HCT116 (cell line): ENCODE measurements at regions not wholly inside any gene's neighbourhood (a gene's known extent, or its start where the extent isn't known, plus 50 kb on each side); places are given as distances from the start of the nearest gene placed in this dataset.

Experiments used
- ATAC-seq: fragments of 200-7000 bp; cut with Tn5 transposase; 2 replicates; pipeline ENCODE4 v1.9.1; 2020; ENCODE audit warnings: mild to moderate bottlenecking, moderate library complexity
- BruUV-seq: library from RNA; stranded (reverse); fragments of 400-500 nt; replicated peaks from 2 replicates; lab custom pipeline; 2021; lab: Mats Ljungman, UMichigan
- CTCF ChIA-PET: fragments of 300-600 bp; sonication (Branson Sonifier 250); formaldehyde crosslinking; loops from one replicate; lab custom pipeline; 2021; ENCODE audit warnings: antibody characterized with exemption; lab: Charles Lee
- POLR2A ChIA-PET: fragments of 300-600, 350-600 bp; sonication (Branson Sonifier 250); formaldehyde crosslinking; loops from one replicate; lab custom pipeline; 2021; ENCODE audit warnings: antibody characterized with exemption; lab: Charles Lee
- RAD21 ChIA-PET, 2 experiments: fragments of 300-600 bp; sonication (Branson Sonifier 250); formaldehyde crosslinking; loops; one replicate each; lab custom pipeline; 2023; ENCODE audit warnings: low total read pairs in 2 of 2; ENCODE audit not compliant: uncharacterized antibody in 2 of 2, unreplicated experiment in 2 of 2, low non-redundant PET in 1 of 2; lab: Charles Lee
- DNase-seq: peaks from one replicate; pipeline ENCODE4 v3.0.0-alpha.2; 2010; ENCODE audit warnings: low read depth, low spot score
- H2AFZ ChIP-seq: fragments of 200-600 bp; shearing (Covaris generic), sonication (generic); 2 replicates; pipeline ENCODE4 v1.6.1; 2017; ENCODE audit warnings: low read depth, mixed run types, mixed read lengths, antibody characterized with exemption, low read length; ENCODE audit not compliant: poor library complexity, severe bottlenecking
- H3K27ac ChIP-seq: 2 replicates; pipeline ENCODE4 v1.5.1; 2012; ENCODE audit warnings: low read depth, low read length
- H3K27me3 ChIP-seq: fragments of 200-600 bp; sonication (generic); 2 replicates; pipeline ENCODE4 v1.6.1; 2016; ENCODE audit warnings: mixed run types, low read length, mixed read lengths; ENCODE audit not compliant: insufficient read depth
- H3K36me3 ChIP-seq, 2 experiments: fragments of 200-500 bp in 1 of 2; fragments of 200-600 bp in 1 of 2; sonication (Bioruptor generic) in 1 of 2; sonication (generic) in 1 of 2; 2 replicates each; pipeline versions ENCODE4 v1.5.1 to v1.6.1; 2014 to 2016; ENCODE audit warnings: low read length in 2 of 2, inconsistent platforms in 1 of 2, mixed read lengths in 1 of 2, mixed run types in 1 of 2; ENCODE audit not compliant: insufficient read depth in 2 of 2, control insufficient read depth in 1 of 2
- H3K4me1 ChIP-seq, 2 experiments: fragments of 200-600 bp in 1 of 2; sonication (generic) in 1 of 2; 2 replicates each; pipeline versions ENCODE4 v1.5.1 to v1.6.1; 2012 to 2017; ENCODE audit warnings: low read length in 2 of 2, inconsistent platforms in 1 of 2, mild to moderate bottlenecking in 1 of 2, mixed read lengths in 1 of 2, mixed run types in 1 of 2, moderate library complexity in 1 of 2; ENCODE audit not compliant: insufficient read depth in 2 of 2, control insufficient read depth in 1 of 2
- H3K4me2 ChIP-seq: fragments of 200-600 bp; sonication (generic); 2 replicates; pipeline ENCODE4 v1.6.1; 2017; ENCODE audit warnings: mixed run types, low read length, mixed read lengths
- H3K4me3 ChIP-seq, 2 experiments: fragments of 200-600 bp in 1 of 2; sonication (generic) in 1 of 2; replicated peaks in 1 of 2; 2 replicates each; pipeline ENCODE4 v1.5.1; 2011 to 2016; ENCODE audit warnings: low read length in 2 of 2, control low read depth in 1 of 2, low read depth in 1 of 2, mild to moderate bottlenecking in 1 of 2, mixed read lengths in 1 of 2, mixed run types in 1 of 2
- H3K79me2 ChIP-seq: fragments of 200-600 bp; sonication (generic); 2 replicates; pipeline ENCODE4 v1.6.1; 2017; ENCODE audit warnings: mild to moderate bottlenecking, mixed run types, low read length, moderate library complexity, mixed read lengths; ENCODE audit not compliant: insufficient read depth
- H3K9ac ChIP-seq: fragments of 200-600 bp; sonication (generic); 2 replicates; pipeline ENCODE4 v1.6.1; 2016; ENCODE audit warnings: low read length, mixed read lengths
- H3K9me2 ChIP-seq: fragments of 200-600 bp; sonication (generic), shearing (Covaris generic); 2 replicates; pipeline ENCODE4 v1.6.1; 2017; ENCODE audit warnings: mixed run types, mild to moderate bottlenecking, moderate library complexity; ENCODE audit not compliant: insufficient read depth
- H3K9me3 ChIP-seq, 2 experiments: fragments of 200-500 bp in 1 of 2; fragments of 200-600 bp in 1 of 2; sonication (Bioruptor generic) in 1 of 2; sonication (generic) in 1 of 2; 2 replicates each; pipeline ENCODE4 v1.6.1; 2014 to 2017; ENCODE audit warnings: low read length in 2 of 2, mixed read lengths in 2 of 2, inconsistent platforms in 1 of 2, low read depth in 1 of 2, mild to moderate bottlenecking in 1 of 2, mixed run types in 1 of 2, moderate library complexity in 1 of 2; ENCODE audit not compliant: control insufficient read depth in 1 of 2, insufficient read depth in 1 of 2
- H4K20me1 ChIP-seq: fragments of 200-600 bp; sonication (generic), shearing (Covaris generic); 2 replicates; pipeline ENCODE4 v1.6.1; 2017; ENCODE audit warnings: mixed run types, mild to moderate bottlenecking, moderate library complexity; ENCODE audit not compliant: insufficient read depth
- ATF3 ChIP-seq: IDR thresholded peaks from 2 replicates; pipeline ENCODE4 v1.6.1; 2012
- CBX3 ChIP-seq: IDR thresholded peaks from 2 replicates; pipeline ENCODE4 v1.6.1; 2012; ENCODE audit warnings: low read depth
- CEBPB ChIP-seq: IDR thresholded peaks from 2 replicates; pipeline ENCODE4 v1.6.1; 2012; ENCODE audit warnings: low read depth
- EGR1 ChIP-seq: IDR thresholded peaks from 2 replicates; pipeline ENCODE4 v1.6.1; 2012; ENCODE audit warnings: low read depth
- ELF1 ChIP-seq: IDR thresholded peaks from 2 replicates; pipeline ENCODE4 v1.6.1; 2012; ENCODE audit warnings: low read depth, borderline replicate concordance
- EZH2phosphoT487 ChIP-seq: fragments of 200-600 bp; IDR thresholded peaks from 2 replicates; pipeline ENCODE4 v1.6.1; 2018; ENCODE audit warnings: antibody characterized with exemption, borderline replicate concordance
- JUND ChIP-seq: IDR thresholded peaks from 2 replicates; pipeline ENCODE4 v1.6.1; 2012
- POLR2AphosphoS5 ChIP-seq: IDR thresholded peaks from 2 replicates; pipeline ENCODE4 v1.6.1; 2011; ENCODE audit warnings: mild to moderate bottlenecking, low read depth, low read length, moderate library complexity
- RAD21 ChIP-seq: IDR thresholded peaks from 2 replicates; pipeline ENCODE4 v1.6.1; 2012; ENCODE audit warnings: low read depth, mild to moderate bottlenecking
- REST ChIP-seq: IDR thresholded peaks from 2 replicates; pipeline ENCODE4 v1.6.1; 2012; ENCODE audit warnings: low read depth
- SIN3A ChIP-seq: IDR thresholded peaks from 2 replicates; pipeline ENCODE4 v1.6.1; 2012; ENCODE audit warnings: low read depth
- SRF ChIP-seq: IDR thresholded peaks from 2 replicates; pipeline ENCODE4 v1.6.1; 2012; ENCODE audit warnings: low read depth
- TCF7L2 ChIP-seq: IDR thresholded peaks from 2 replicates; pipeline ENCODE4 v1.7.0; 2011; ENCODE audit warnings: borderline replicate concordance, inconsistent platforms; ENCODE audit not compliant: insufficient read depth, insufficient read length; ENCODE audit errors: extremely low read depth
- YY1 ChIP-seq: IDR thresholded peaks from 2 replicates; pipeline ENCODE4 v1.6.1; 2011; ENCODE audit warnings: low read length, low read depth, moderate library complexity, mild to moderate bottlenecking; ENCODE audit not compliant: insufficient replicate concordance; ENCODE audit errors: extremely low read depth
- ZBTB33 ChIP-seq: IDR thresholded peaks from 2 replicates; pipeline ENCODE4 v1.6.1; 2011; ENCODE audit warnings: mild to moderate bottlenecking, low read length, moderate library complexity; ENCODE audit not compliant: insufficient replicate concordance; ENCODE audit errors: extremely low read depth
- ZNF274 ChIP-seq: fragments of 200-500 bp; sonication (Bioruptor generic); IDR thresholded peaks from 2 replicates; pipeline ENCODE4 v1.6.1; 2014; ENCODE audit warnings: mild to moderate bottlenecking, low read depth, low read length, inconsistent platforms
- intact Hi-C: fragments of 100-400 bp; cut with micrococcal nuclease; formaldehyde crosslinking; loops from 2 replicates; pipeline ENCODE4 v1.10.0; 2022

GRCh38 chr9:118529210-118529609 lies 825.0 kb downstream of the TLR4 start:
- Histone ChIP-seq H3K9me3 (peaks cover 6 to 7% of the 10 kb centered on the region in 2 experiments; a peak in 2 of 4 replicates), H3K4me3 (no peak overlapping the region), H3K36me3 (no peaks in the 10 kb centered on the region), H3K79me2 (no peaks in the 10 kb centered on the region), H3K9ac (no peak overlapping the region), H3K4me1 (no peaks in the 10 kb centered on the region), H3K4me2 (no peak overlapping the region), H3K27me3 (no peaks in the 10 kb centered on the region), H3K27ac (no peak overlapping the region), H3K9me2 (no peaks in the 10 kb centered on the region), H2AFZ (no peak overlapping the region), H4K20me1 (no peaks in the 10 kb centered on the region)
- ATAC-seq (no peak), DNase-seq (no peak)
- TF ChIP-seq ZNF274 (no peak), POLR2AphosphoS5 (no peak), RAD21 (no peak), SIN3A (no peak), EGR1 (no peak), YY1 (no peak), CBX3 (no peak), ZBTB33 (no peak), ELF1 (no peak), TCF7L2 (no peak), EZH2phosphoT487 (no peak), JUND (no peak), ATF3 (no peak), REST (no peak), SRF (no peak), CEBPB (no peak)
- no TSS peak for BruUV-seq
- intact Hi-C loops = no loop called here
- ChIA-PET POLR2A (no interaction called here), CTCF (no interaction called here), RAD21 (no interaction called here)
